SK-N-SH treated with all-trans-retinoic acid at 6 μM for 48 hours (cell line): ENCODE measurements at regions not wholly inside any gene's neighbourhood (a gene's known extent, or its start where the extent isn't known, plus 50 kb on each side); places are given as distances from the start of the nearest gene placed in this dataset.

Experiments
- ATAC-seq: fragments of 200-7000 bp; cut with Tn5 transposase; 3 replicates; pipeline ENCODE4 v1.9.1; 2020; ENCODE audit warnings: mild to moderate bottlenecking, moderate library complexity
- ARNTL ChIP-seq: fragments of 450-650 bp; formaldehyde crosslinking; IDR thresholded peaks from 2 replicates; pipeline ENCODE4 v1.5.0; 2020; ENCODE audit warnings: low read depth, mild to moderate bottlenecking, moderate library complexity, borderline replicate concordance
- BACH2 ChIP-seq: fragments of 250-450 bp; sonication (Bioruptor Pico); IDR thresholded peaks from 2 replicates; pipeline ENCODE4 v1.9.0; 2021; ENCODE audit warnings: mild to moderate bottlenecking, borderline replicate concordance
- CSDC2 ChIP-seq: fragments of 250-450 bp; sonication (Bioruptor Pico); IDR thresholded peaks from 2 replicates; pipeline ENCODE4 v1.5.0; 2020; ENCODE audit warnings: mild to moderate bottlenecking, moderate library complexity
- ESRRG ChIP-seq: fragments of 250-450 bp; sonication (Bioruptor Pico); IDR thresholded peaks from 2 replicates; pipeline ENCODE4 v1.6.1; 2021; ENCODE audit warnings: mild to moderate bottlenecking
- GLIS3 ChIP-seq: fragments of 250-450 bp; sonication (Bioruptor Pico); IDR thresholded peaks from 2 replicates; pipeline ENCODE4 v1.5.0; 2020; ENCODE audit warnings: mild to moderate bottlenecking, moderate library complexity
- ISL1 ChIP-seq: fragments of 250-450 bp; sonication (Bioruptor Pico); IDR thresholded peaks from 2 replicates; pipeline ENCODE4 v2.1.2; 2022; ENCODE audit warnings: mild to moderate bottlenecking, moderate library complexity
- PPARA ChIP-seq: fragments of 250-450 bp; sonication (Bioruptor Pico); IDR thresholded peaks from 2 replicates; pipeline ENCODE4 v1.5.0; 2020; ENCODE audit warnings: mild to moderate bottlenecking, borderline replicate concordance
- RARB ChIP-seq: fragments of 250-450 bp; sonication (Bioruptor Pico); IDR thresholded peaks from 2 replicates; pipeline ENCODE4 v1.8.0; 2021; ENCODE audit warnings: mild to moderate bottlenecking, moderate library complexity
- ZC3H10 ChIP-seq: fragments of 250-450 bp; sonication (Bioruptor Pico); IDR thresholded peaks from 2 replicates; pipeline ENCODE4 v1.5.1; 2021; ENCODE audit warnings: mild to moderate bottlenecking, moderate library complexity
- ZNF565 ChIP-seq: fragments of 450-650 bp; formaldehyde crosslinking; conservative IDR thresholded peaks from 2 replicates; pipeline ENCODE4 v1.5.0; 2020; ENCODE audit warnings: low read depth, mild to moderate bottlenecking, moderate library complexity
- ZNF70 ChIP-seq: fragments of 450-650 bp; formaldehyde crosslinking; IDR thresholded peaks from 2 replicates; pipeline ENCODE4 v1.5.0; 2020; ENCODE audit warnings: mild to moderate bottlenecking, moderate library complexity
- ZNF8 ChIP-seq: fragments of 450-650 bp; formaldehyde crosslinking; IDR thresholded peaks from 2 replicates; pipeline ENCODE4 v1.5.0; 2020; ENCODE audit warnings: mild to moderate bottlenecking, moderate library complexity
- TF ChIP-seq, protein P1 (sequence below): fragments of 250-450 bp; sonication (Bioruptor Pico); IDR thresholded peaks from 2 replicates; pipeline ENCODE4 v1.5.0; 2020; ENCODE audit warnings: mild to moderate bottlenecking, moderate library complexity
- TF ChIP-seq, protein P2 (sequence below): fragments of 250-450 bp; sonication (Bioruptor Pico); IDR thresholded peaks from 2 replicates; pipeline ENCODE4 v1.5.1; 2020; ENCODE audit warnings: low read depth, mild to moderate bottlenecking, moderate library complexity
- TF ChIP-seq, protein P3 (sequence below): fragments of 250-450 bp; sonication (Bioruptor Pico); IDR thresholded peaks from 2 replicates; pipeline ENCODE4 v1.8.0; 2021; ENCODE audit warnings: low read depth, mild to moderate bottlenecking, moderate library complexity, borderline replicate concordance
- TF ChIP-seq, protein P4 (sequence below): fragments of 250-450 bp; sonication (Bioruptor Pico); IDR thresholded peaks from 2 replicates; pipeline ENCODE4 v1.5.1; 2021; ENCODE audit warnings: mild to moderate bottlenecking, moderate library complexity

DNA sequence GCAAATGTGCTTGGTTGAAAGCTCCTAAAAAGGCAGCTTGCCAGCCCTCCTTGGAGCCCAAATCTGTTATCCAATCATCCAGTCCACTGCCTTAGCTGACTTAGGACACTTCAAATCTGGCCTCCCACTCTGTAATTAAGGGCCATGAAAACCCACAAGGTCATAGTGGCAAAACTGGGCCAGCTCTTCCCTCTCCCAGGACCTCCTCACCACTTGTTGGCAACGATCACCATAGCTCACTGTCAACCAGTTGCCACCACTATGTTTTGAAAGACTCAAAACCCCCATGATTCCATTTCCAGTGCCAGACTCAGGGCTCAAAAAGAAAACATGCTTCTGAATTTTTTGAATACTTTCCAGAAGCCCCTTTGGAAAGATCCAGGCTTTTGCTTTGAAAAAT, 107.5 kb downstream of the NREP start:
- TF ChIP-seq, protein P1, sequence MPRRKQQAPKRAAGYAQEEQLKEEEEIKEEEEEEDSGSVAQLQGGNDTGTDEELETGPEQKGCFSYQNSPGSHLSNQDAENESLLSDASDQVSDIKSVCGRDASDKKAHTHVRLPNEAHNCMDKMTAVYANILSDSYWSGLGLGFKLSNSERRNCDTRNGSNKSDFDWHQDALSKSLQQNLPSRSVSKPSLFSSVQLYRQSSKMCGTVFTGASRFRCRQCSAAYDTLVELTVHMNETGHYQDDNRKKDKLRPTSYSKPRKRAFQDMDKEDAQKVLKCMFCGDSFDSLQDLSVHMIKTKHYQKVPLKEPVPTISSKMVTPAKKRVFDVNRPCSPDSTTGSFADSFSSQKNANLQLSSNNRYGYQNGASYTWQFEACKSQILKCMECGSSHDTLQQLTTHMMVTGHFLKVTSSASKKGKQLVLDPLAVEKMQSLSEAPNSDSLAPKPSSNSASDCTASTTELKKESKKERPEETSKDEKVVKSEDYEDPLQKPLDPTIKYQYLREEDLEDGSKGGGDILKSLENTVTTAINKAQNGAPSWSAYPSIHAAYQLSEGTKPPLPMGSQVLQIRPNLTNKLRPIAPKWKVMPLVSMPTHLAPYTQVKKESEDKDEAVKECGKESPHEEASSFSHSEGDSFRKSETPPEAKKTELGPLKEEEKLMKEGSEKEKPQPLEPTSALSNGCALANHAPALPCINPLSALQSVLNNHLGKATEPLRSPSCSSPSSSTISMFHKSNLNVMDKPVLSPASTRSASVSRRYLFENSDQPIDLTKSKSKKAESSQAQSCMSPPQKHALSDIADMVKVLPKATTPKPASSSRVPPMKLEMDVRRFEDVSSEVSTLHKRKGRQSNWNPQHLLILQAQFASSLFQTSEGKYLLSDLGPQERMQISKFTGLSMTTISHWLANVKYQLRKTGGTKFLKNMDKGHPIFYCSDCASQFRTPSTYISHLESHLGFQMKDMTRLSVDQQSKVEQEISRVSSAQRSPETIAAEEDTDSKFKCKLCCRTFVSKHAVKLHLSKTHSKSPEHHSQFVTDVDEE (CRISPR knock-in tag): no peak
- no peak for TF ChIP-seq BACH2 (CRISPR knock-in tag)
- TF ChIP-seq, protein P2, sequence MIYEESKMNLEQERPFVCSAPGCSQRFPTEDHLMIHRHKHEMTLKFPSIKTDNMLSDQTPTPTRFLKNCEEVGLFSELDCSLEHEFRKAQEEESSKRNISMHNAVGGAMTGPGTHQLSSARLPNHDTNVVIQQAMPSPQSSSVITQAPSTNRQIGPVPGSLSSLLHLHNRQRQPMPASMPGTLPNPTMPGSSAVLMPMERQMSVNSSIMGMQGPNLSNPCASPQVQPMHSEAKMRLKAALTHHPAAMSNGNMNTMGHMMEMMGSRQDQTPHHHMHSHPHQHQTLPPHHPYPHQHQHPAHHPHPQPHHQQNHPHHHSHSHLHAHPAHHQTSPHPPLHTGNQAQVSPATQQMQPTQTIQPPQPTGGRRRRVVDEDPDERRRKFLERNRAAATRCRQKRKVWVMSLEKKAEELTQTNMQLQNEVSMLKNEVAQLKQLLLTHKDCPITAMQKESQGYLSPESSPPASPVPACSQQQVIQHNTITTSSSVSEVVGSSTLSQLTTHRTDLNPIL (CRISPR knock-in tag): no peak
- TF ChIP-seq CSDC2 (CRISPR knock-in tag): no peak
- no peak for TF ChIP-seq RARB (CRISPR knock-in tag)
- no peak for TF ChIP-seq ZNF8 (CRISPR knock-in tag)
- TF ChIP-seq, protein P3, sequence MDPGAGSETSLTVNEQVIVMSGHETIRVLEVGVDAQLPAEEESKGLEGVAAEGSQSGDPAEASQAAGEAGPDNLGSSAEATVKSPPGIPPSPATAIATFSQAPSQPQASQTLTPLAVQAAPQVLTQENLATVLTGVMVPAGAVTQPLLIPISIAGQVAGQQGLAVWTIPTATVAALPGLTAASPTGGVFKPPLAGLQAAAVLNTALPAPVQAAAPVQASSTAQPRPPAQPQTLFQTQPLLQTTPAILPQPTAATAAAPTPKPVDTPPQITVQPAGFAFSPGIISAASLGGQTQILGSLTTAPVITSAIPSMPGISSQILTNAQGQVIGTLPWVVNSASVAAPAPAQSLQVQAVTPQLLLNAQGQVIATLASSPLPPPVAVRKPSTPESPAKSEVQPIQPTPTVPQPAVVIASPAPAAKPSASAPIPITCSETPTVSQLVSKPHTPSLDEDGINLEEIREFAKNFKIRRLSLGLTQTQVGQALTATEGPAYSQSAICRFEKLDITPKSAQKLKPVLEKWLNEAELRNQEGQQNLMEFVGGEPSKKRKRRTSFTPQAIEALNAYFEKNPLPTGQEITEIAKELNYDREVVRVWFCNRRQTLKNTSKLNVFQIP: no peak
- TF ChIP-seq ZC3H10 (CRISPR knock-in tag): no peak
- no peak for TF ChIP-seq PPARA (CRISPR knock-in tag)
- no peak for ATAC-seq

DNA sequence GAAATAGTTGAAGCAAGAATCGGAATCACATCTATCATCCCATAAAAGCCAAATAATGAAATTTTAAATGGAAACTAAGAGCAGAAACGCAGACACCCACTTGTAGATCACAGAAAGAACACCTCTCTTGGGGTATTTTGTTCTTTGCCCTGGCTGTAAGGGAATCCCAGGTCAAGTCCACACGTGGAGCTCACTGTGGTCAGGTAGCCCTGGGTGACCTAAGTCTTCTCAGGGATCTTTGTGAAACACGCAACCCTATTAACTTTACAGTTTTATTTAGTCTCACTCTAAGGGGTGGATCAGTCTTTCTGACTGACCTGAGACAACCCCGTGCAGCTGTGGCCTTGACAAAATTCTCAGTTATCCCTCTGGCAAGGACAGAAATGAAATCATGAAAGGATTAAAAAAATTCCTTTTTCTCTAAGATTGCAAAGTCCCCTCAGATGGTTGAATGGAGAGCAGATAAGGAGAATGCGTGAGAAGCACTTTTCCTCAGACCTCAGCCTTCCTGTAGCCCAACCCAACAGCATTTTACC, 111.6 kb downstream of the NREP start:
- ATAC-seq: no peak
- TF ChIP-seq, protein P1 (CRISPR knock-in tag): no peak
- TF ChIP-seq ZNF70 (CRISPR knock-in tag) (no peak), GLIS3 (CRISPR knock-in tag) (no peak), ZNF565 (no peak), ZNF8 (CRISPR knock-in tag) (no peak)
- TF ChIP-seq, protein P4, sequence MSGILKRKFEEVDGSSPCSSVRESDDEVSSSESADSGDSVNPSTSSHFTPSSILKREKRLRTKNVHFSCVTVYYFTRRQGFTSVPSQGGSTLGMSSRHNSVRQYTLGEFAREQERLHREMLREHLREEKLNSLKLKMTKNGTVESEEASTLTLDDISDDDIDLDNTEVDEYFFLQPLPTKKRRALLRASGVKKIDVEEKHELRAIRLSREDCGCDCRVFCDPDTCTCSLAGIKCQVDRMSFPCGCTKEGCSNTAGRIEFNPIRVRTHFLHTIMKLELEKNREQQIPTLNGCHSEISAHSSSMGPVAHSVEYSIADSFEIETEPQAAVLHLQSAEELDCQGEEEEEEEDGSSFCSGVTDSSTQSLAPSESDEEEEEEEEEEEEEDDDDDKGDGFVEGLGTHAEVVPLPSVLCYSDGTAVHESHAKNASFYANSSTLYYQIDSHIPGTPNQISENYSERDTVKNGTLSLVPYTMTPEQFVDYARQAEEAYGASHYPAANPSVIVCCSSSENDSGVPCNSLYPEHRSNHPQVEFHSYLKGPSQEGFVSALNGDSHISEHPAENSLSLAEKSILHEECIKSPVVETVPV (CRISPR knock-in tag): no peak

DNA sequence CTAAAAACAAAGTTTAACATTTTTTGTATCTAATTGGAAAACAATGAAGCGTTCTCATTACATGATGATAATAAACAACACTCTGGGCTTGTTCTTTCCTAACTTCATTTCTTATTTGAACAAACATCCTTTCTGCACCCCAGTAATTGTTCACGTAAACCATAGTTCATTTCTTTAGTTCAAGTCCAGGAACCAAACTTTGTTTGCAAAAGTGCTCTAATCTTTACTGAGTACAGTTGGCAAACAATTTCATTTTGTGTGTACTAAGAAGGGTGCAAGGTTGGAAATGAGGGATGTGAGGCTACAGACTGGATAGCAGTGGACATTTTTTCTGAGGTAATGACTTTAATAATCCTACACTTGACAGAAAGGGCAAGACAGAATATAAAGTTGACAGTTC, 113.5 kb downstream of the NREP start:
- ATAC-seq: no peak
- TF ChIP-seq ESRRG (CRISPR knock-in tag) (no peak), RARB (CRISPR knock-in tag) (no peak), PPARA (CRISPR knock-in tag) (no peak)
- TF ChIP-seq, all 23 proteins: peak for 0

DNA sequence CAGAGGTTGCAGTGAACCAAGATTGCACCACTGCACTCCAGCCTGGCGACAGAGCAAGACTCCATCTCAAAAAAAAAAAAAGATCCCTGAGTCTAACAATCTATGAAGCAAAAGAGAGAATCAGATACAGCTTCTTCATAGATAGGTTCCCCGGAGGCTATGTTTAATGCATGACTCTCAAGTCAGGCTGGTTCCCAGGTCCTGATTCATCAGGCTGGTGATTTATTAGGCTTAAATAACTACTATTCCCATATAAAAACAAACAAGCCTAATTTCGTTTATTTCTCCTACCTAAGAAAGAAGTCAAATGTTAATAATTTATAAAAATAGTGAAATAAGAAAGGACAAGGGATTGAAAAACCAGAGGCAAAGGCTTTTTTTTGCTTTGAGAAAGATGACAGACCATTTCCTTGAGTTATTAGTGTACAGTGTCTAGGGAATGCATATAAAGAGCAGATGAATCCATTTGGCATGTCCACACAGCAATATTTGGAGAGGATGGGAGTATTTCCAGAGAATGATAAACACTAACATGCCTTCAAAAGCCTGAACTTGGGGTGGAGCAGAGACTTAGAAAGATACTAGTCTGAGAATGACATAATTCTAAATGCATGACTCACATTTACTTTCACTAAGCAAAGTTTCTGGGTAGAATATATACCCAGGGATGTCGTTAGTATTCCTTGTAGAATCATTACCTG, 115.3 kb downstream of the NREP start:
- no peak for TF ChIP-seq CSDC2 (CRISPR knock-in tag)
- TF ChIP-seq ARNTL (CRISPR knock-in tag): no peak
- no peak for TF ChIP-seq ZC3H10 (CRISPR knock-in tag)
- no peak for TF ChIP-seq GLIS3 (CRISPR knock-in tag)
- peak; percentile 62 for TF ChIP-seq ISL1 (CRISPR knock-in tag)
- peak; percentile 90 for ATAC-seq
